ENCODE measurements at regions not wholly inside any gene's neighbourhood (a gene's known extent, or its start where the extent isn't known, plus 50 kb on each side); places are given as distances from the start of the nearest gene placed in this dataset. TPM values are rescaled to one million over a fixed set of nuclear protein-coding genes. Genes with fewer than 3 reads are reported as not detected.

DNA sequence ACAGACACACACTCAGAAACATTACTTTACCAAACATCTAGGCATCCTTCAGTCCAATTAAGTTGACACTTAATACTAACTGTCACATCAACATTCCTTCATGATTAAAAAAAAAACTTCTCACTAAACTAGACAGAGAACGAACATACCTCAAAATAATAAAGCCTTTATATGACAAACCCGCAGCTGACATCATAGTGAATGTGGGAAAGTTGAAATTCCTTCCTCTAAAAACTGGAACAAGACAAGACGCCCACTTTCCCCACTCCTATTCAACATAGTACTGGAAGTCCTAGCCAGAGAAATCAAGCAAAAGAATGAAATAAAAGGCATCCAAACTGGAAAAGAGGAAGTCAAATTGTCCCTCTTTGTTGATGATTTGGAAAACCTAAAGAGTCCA is 96.9 kb upstream of the PPP1R9A start:
- no peak for DNase-seq

DNA sequence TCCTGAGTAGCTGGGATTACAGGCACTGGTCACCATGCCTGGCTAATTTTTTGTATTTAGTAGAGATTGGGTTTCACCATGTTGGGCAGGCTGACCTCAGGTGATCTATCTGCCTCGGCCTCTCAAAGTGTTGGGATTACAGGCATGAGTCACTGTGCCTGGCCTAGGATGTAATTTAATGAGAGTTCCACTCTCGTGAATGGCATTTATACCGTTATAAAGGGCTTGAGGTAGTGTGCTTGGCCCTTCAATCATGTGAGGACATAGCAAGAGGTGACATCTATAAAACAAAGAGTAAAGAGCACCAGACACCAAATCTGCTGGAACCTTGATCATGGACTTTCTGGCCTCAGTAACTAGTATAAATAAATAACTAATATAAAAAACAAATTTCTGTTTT is 93.5 kb upstream of the PPP1R9A start:
- no peak for DNase-seq

GRCh38 chr7:94823947-94824346 is 83.4 kb upstream of the PPP1R9A start:
- DNase-seq: no peak

- DNase-seq: no peak
Observed at GRCh38 chr7:94829987-94830386, 77.4 kb upstream of the PPP1R9A start.

DNA sequence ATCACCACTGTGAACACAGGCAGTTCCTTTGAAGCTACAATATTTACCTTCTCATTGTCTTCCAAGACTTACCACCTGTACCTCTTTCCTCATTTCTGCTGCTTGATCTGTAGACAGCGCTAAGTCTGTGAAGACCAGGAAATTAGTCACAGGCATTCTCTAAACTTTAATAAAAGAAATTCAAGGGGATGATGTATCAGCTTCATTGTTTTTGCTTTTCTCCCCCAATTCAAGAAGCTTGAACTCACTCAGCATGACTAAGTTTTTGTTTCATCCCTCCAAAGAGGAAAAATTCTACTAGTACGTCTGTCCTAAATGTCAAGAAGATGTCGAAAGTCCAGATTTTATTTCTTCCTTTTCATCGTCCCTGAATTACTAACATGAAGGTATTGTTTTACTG is 75.3 kb upstream of the PPP1R9A start:
- no peak for DNase-seq

DNA sequence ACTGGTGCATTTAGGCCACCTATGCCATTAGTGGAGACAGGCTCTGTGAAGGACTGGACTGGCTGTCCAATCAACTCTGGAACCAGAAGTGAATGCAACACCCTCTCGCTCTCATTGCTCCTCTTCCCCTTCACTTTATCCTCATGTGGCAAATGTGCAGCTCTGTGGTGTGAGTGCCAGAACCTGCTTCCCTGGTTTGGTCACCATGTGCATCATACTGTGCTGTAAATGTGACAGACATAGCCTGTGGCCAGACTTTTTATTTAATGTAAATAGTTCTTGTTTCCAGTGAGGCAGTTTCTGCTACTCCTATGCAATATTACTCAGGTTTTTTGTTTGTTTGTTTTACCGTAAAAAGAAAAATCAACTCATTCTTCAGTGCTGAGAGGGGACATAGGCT is 73.0 kb upstream of the PPP1R9A start:
- DNase-seq: no peak

DNA sequence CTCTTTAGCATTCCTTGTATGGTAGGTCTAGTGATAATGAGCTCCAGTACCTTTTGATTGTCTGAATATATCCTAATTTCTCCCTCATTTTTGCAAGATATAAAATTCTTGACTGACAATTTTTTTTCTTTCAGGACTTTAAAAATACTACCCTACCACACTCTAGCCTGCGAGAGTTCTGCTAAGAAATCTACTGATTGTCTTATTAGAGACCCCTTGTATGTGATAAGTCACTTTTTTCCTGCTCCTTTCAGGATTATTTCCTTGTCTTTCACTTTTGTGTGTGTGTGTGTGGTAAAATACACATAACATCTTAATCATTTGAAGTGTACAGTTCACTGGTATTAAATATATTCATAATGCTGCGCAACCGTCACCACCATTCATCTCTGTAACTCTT is 68.7 kb upstream of the PPP1R9A start:
- DNase-seq: no peak

DNA sequence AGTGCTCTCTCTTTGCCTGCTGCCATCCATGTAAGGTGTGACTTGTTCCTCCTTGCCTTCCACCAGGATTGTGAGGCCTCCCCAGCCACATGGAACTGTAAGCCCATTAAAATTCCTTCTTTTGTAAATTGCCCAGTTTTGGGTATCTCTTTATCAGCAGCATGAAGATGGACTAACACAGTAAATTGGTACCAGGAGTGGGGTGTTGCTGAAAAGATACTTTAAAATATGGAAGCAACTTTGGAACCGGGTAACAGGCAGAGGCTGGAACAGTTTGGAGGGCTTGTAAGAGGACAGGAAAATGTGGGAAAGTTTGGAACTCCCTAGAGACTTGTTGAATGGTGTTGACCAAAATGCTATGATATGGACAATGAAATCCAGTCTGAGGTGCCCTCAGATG is 63.8 kb upstream of the PPP1R9A start:
- DNase-seq: no peak

DNA sequence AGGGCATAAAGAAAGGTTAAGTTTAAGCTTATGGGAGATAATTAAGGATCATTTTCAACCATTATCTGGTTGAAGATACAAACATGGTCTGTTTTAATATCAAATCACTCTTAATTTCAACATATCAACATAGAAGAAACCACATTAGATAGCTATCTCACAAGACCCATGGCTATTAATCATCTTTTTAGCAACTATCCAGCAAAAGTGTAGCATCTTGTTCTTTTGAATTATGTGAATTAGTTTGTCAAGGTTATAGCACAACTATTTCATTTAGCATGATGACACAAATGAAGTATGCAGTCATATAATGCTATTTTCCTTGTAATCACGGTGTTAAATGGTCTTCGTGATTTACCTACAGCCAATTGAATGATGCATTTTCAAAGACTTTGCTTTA is 58.9 kb upstream of the PPP1R9A start:
- no peak for DNase-seq

- DNase-seq: no peak
Observed at GRCh38 chr7:94848992-94849576, 58.3 kb upstream of the PPP1R9A start.

DNA sequence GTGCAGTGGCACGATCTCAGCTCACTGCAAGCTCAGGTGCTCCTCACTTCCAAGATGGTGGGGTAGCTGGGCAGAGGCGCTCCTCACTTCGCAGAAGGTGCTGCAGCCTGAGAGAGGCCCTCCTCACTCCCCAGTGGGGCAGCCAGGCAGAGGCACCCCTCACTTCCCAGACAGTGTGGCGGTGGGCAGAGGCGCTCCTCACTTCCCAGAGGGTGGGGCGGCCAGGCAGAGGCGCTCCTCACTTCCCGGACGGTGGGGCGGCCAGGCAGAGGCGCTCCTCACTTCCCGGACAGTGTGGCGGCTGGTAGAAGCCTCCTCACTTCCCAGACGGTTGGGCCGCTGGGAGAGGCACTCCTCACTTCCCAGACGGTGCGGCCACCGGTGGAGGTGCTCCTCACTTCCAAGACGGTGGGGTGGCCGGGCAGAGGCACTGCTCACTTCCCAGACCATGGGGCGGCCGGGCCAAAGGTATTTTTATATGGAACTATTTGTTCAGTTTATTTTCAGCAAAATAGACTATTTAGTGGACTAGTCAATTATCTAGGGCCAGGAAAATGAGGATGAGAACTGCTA is 57.7 kb upstream of the PPP1R9A start:
- no peak for DNase-seq

- DNase-seq: no peak
Observed at GRCh38 chr7:94855589-94855988, 51.8 kb upstream of the PPP1R9A start.

DNA sequence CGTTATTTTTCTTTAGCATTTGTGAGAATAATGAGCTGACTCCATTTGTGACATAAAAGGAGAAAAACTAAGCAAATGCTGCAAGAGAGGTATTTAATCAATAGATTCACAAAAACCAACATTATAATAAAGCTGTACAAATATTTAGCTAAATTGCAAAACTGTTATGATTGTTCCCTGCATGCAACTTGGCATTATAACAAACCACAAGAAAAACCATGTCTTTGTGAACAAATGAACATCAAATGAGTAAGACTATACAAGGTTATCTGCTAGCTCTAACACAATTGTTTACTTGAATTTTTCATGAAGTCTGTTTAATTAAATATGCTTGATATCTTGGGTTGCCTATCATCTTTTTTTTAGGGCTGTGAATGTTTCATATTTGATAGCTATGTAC is 50.8 kb upstream of the PPP1R9A start:
- DNase-seq: no peak

Small RNAs in the stretch of these regions (small RNA-seq; reads per million reads assigned to genes)
- gene RN7SKP129 (ENCODE audit: low replicate concordance) (not detected), gene RNU6-956P (ENCODE audit: low replicate concordance) (not detected)

Data from tongue (tissue), 2 donors.